Epithelial cell of proximal tubule (primary cell): ENCODE measurements at regions not wholly inside any gene's neighbourhood (a gene's known extent, or its start where the extent isn't known, plus 50 kb on each side); places are given as distances from the start of the nearest gene placed in this dataset.

ENCODE experiments used
- DNase-seq: peaks from one replicate; pipeline ENCODE4 v3.0.0-alpha.2; 2011; ENCODE audit warnings: low read depth
- H3K4me3 ChIP-seq: 2 replicates; pipeline ENCODE4 v1.5.1; 2011; ENCODE audit warnings: low read depth, mild to moderate bottlenecking, low read length
- CTCF ChIP-seq: conservative IDR thresholded peaks from 2 replicates; pipeline ENCODE4 v1.5.1; 2012; ENCODE audit warnings: low read depth, mild to moderate bottlenecking, low read length

GRCh38 chr7:119374436-119374835 lies 898.5 kb upstream of the KCND2 start:
- H3K4me3 ChIP-seq = no peak overlapping the region
- no peak for DNase-seq
- TF ChIP-seq CTCF = no peak

GRCh38 chr7:119377861-119378260 lies 895.1 kb upstream of the KCND2 start:
- no peak for DNase-seq

GRCh38 chr7:119382726-119383125 lies 890.2 kb upstream of the KCND2 start:
- H3K4me3 ChIP-seq = no peak overlapping the region
- DNase-seq = no peak
- TF ChIP-seq CTCF = no peak

More at GRCh38 chr7:119377861-119378260, 895.1 kb upstream of the KCND2 start:
- no peak for TF ChIP-seq CTCF
- no peak overlapping the region for H3K4me3 ChIP-seq

GRCh38 chr7:119395024-119395423 lies 878.0 kb upstream of the KCND2 start:
- no peak overlapping the region for H3K4me3 ChIP-seq
- no peak for DNase-seq
- TF ChIP-seq CTCF = no peak

GRCh38 chr7:119397156-119397555 lies 875.8 kb upstream of the KCND2 start:
- no peak overlapping the region for H3K4me3 ChIP-seq
- TF ChIP-seq CTCF = no peak
- DNase-seq = no peak

- H3K4me3 ChIP-seq = no peak overlapping the region
- DNase-seq = no peak
- no peak for TF ChIP-seq CTCF
Measured at GRCh38 chr7:119408596-119408995, 864.4 kb upstream of the KCND2 start.

GRCh38 chr7:119413314-119413805 lies 859.6 kb upstream of the KCND2 start:
- no peak overlapping the region for H3K4me3 ChIP-seq
- no peak for TF ChIP-seq CTCF
- no peak for DNase-seq
